ENCODE measurements at regions not wholly inside any gene's neighbourhood (a gene's known extent, or its start where the extent isn't known, plus 50 kb on each side); places are given as distances from the start of the nearest gene placed in this dataset.

DNA sequence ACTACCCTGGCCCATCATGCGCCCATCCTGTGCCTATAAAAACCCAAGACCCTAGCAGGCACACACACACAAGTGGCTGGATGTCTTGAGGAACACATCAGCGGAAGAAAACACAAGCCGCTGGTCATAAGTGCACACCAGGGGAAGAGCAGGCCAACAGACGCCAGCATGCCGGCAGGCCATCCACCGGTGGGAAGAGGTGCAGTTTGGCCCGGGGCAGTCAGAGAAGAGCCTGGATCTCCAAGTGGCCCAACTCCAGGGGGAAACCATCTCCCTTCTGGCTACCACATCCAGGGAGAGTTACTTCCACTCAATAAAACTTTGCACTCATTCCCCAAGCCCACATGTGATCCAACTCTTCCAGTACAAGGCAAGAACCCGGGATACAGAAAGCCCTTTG, 2001.3 kb upstream of the NUDT12 start:
- TF ChIP-seq, protein P1, sequence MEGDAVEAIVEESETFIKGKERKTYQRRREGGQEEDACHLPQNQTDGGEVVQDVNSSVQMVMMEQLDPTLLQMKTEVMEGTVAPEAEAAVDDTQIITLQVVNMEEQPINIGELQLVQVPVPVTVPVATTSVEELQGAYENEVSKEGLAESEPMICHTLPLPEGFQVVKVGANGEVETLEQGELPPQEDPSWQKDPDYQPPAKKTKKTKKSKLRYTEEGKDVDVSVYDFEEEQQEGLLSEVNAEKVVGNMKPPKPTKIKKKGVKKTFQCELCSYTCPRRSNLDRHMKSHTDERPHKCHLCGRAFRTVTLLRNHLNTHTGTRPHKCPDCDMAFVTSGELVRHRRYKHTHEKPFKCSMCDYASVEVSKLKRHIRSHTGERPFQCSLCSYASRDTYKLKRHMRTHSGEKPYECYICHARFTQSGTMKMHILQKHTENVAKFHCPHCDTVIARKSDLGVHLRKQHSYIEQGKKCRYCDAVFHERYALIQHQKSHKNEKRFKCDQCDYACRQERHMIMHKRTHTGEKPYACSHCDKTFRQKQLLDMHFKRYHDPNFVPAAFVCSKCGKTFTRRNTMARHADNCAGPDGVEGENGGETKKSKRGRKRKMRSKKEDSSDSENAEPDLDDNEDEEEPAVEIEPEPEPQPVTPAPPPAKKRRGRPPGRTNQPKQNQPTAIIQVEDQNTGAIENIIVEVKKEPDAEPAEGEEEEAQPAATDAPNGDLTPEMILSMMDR (IDR thresholded peaks at IDR 0.05), result no peak
- no peak for TF ChIP-seq EZH2 (IDR thresholded peaks at IDR 0.05; ENCODE audit: borderline replicate concordance, insufficient read depth, low read depth, low read length, poor library complexity, severe bottlenecking)
